HEK293T (cell line): ENCODE measurements at regions not wholly inside any gene's neighbourhood (a gene's known extent, or its start where the extent isn't known, plus 50 kb on each side); places are given as distances from the start of the nearest gene placed in this dataset.

Experiments used
- CTCF ChIA-PET: fragments of 350-600 bp; formaldehyde crosslinking; extraction: SDS; loops from one replicate; lab custom pipeline; 2021; ENCODE audit warnings: antibody characterized with exemption, inconsistent platforms; lab: Yijun Ruan, JAX
- POLR2A ChIA-PET: fragments of 350-600 bp; formaldehyde crosslinking; extraction: SDS; loops from one replicate; lab custom pipeline; 2020; ENCODE audit warnings: antibody characterized with exemption, inconsistent platforms; lab: Yijun Ruan, JAX
- DNase-seq: peaks from one replicate; pipeline ENCODE4 v3.0.0; 2012; ENCODE audit warnings: mixed read lengths; ENCODE audit errors: extremely low spot score
- ARNT ChIP-seq: fragments of 450-650 bp; IDR thresholded peaks from 2 replicates; pipeline ENCODE4 v1.6.1; 2017; ENCODE audit warnings: mild to moderate bottlenecking
- BHLHE40 ChIP-seq: fragments of 450-650 bp; IDR thresholded peaks from 2 replicates; pipeline ENCODE4 v1.6.1; 2016; ENCODE audit warnings: mild to moderate bottlenecking, moderate library complexity, borderline replicate concordance
- CTBP1 ChIP-seq: fragments of 450-650 bp; IDR thresholded peaks from 2 replicates; pipeline ENCODE4 v1.6.1; 2016; ENCODE audit warnings: borderline replicate concordance
- ELF4 ChIP-seq: fragments of 450-650 bp; IDR thresholded peaks from 2 replicates; pipeline ENCODE4 v1.6.1; 2017; ENCODE audit warnings: antibody characterized with exemption
- FOXA1 ChIP-seq: fragments of 450-650 bp; IDR thresholded peaks from 2 replicates; pipeline ENCODE4 v1.6.1; 2016; ENCODE audit warnings: mild to moderate bottlenecking
- FOXK2 ChIP-seq: fragments of 450-650 bp; IDR thresholded peaks from 2 replicates; pipeline ENCODE4 v1.6.1; 2016; ENCODE audit warnings: mild to moderate bottlenecking
- FOXM1 ChIP-seq: fragments of 450-650 bp; IDR thresholded peaks from 2 replicates; pipeline ENCODE4 v1.6.1; 2017; ENCODE audit warnings: mild to moderate bottlenecking, borderline replicate concordance
- HDGF ChIP-seq: fragments of 450-650 bp; IDR thresholded peaks from 2 replicates; pipeline ENCODE4 v1.6.1; 2017; ENCODE audit warnings: antibody characterized with exemption, borderline replicate concordance
- L3MBTL2 ChIP-seq: fragments of 450-650 bp; conservative IDR thresholded peaks from 2 replicates; pipeline ENCODE4 v1.6.1; 2016; ENCODE audit warnings: mild to moderate bottlenecking
- LEF1 ChIP-seq: fragments of 450-650 bp; IDR thresholded peaks from 2 replicates; pipeline ENCODE4 v1.6.1; 2017; ENCODE audit warnings: mild to moderate bottlenecking, borderline replicate concordance
- NFRKB ChIP-seq: fragments of 450-650 bp; IDR thresholded peaks from 2 replicates; pipeline ENCODE4 v1.6.1; 2016; ENCODE audit warnings: mild to moderate bottlenecking, moderate library complexity
- PKNOX1 ChIP-seq: fragments of 450-650 bp; IDR thresholded peaks from 2 replicates; pipeline ENCODE4 v1.6.1; 2016
- SP1 ChIP-seq: fragments of 450-650 bp; IDR thresholded peaks from 2 replicates; pipeline ENCODE4 v1.6.1; 2017
- SUZ12 ChIP-seq: fragments of 450-650 bp; IDR thresholded peaks from 2 replicates; pipeline ENCODE4 v1.6.1; 2016; ENCODE audit warnings: mild to moderate bottlenecking
- TARDBP ChIP-seq: fragments of 450-650 bp; IDR thresholded peaks from 2 replicates; pipeline ENCODE4 v1.6.1; 2016
- ZNF384 ChIP-seq: fragments of 450-650 bp; IDR thresholded peaks from 2 replicates; pipeline ENCODE4 v1.6.1; 2016

- ChIA-PET POLR2A (no interaction called here), CTCF (no interaction called here)
- TF ChIP-seq CTBP1: no peak
- no peak for DNase-seq
These were observed 127.9 kb upstream of the MON1B start for GRCh38 chr16:77062878-77063675.

GRCh38 chr16:77063676-77064016 lies 127.3 kb upstream of the MON1B start:
- DNase-seq: no peak
- POLR2A ChIA-PET: no interaction called here
- CTCF ChIA-PET: no interaction called here
- TF ChIP-seq BHLHE40: no peak
- no peak for TF ChIP-seq FOXK2
- no peak for TF ChIP-seq SUZ12
- TF ChIP-seq HDGF: no peak
- no peak for TF ChIP-seq ARNT
- TF ChIP-seq L3MBTL2: no peak
- TF ChIP-seq SP1: no peak
- TF ChIP-seq FOXA1: no peak
- no peak for TF ChIP-seq ZNF384
- no peak for TF ChIP-seq FOXM1

- TF ChIP-seq ARNT (no peak), SUZ12 (no peak), CTBP1 (no peak), PKNOX1 (no peak), LEF1 (no peak), HDGF (no peak), ELF4 (no peak), TARDBP (no peak)
- ChIA-PET CTCF (no interaction called here), POLR2A (no interaction called here)
- DNase-seq: no peak
These were observed 127.0 kb upstream of the MON1B start for GRCh38 chr16:77064037-77064436.

GRCh38 chr16:77066896-77067496 lies 124.0 kb upstream of the MON1B start:
- CTCF ChIA-PET: no interaction called here
- DNase-seq: no peak
- no peak for TF ChIP-seq FOXM1
- no peak for TF ChIP-seq NFRKB
- TF ChIP-seq BHLHE40: no peak
- no peak for TF ChIP-seq HDGF
- no peak for TF ChIP-seq ARNT
- no peak for TF ChIP-seq FOXK2
- TF ChIP-seq FOXA1: no peak
- TF ChIP-seq SP1: no peak
- no peak for TF ChIP-seq SUZ12
- no peak for TF ChIP-seq ZNF384
- TF ChIP-seq CTBP1: no peak
- TF ChIP-seq L3MBTL2: no peak
- no peak for TF ChIP-seq PKNOX1
- POLR2A ChIA-PET: no interaction called here

GRCh38 chr16:77067900-77068299 lies 123.1 kb upstream of the MON1B start:
- no peak for TF ChIP-seq BHLHE40
- TF ChIP-seq LEF1: no peak
- no peak for TF ChIP-seq FOXA1
- no peak for TF ChIP-seq HDGF
- TF ChIP-seq NFRKB: no peak
- no peak for TF ChIP-seq SUZ12
- no peak for TF ChIP-seq SP1
- no peak for TF ChIP-seq ELF4
- TF ChIP-seq L3MBTL2: no peak
- TF ChIP-seq PKNOX1: no peak
- no peak for TF ChIP-seq FOXK2
- TF ChIP-seq FOXM1: no peak
- TF ChIP-seq TARDBP: no peak
- ChIA-PET POLR2A (no interaction called here), CTCF (no interaction called here)
- no peak for DNase-seq

GRCh38 chr16:77068402-77068801 lies 122.6 kb upstream of the MON1B start:
- TF ChIP-seq SP1 (no peak), HDGF (no peak), L3MBTL2 (no peak), ZNF384 (no peak), NFRKB (no peak), BHLHE40 (no peak), LEF1 (no peak), FOXM1 (no peak), FOXA1 (no peak), CTBP1 (no peak), PKNOX1 (no peak), TARDBP (no peak)
- ChIA-PET CTCF (no interaction called here), POLR2A (no interaction called here)
- no peak for DNase-seq
